K562 (cell line): ENCODE measurements at regions not wholly inside any gene's neighbourhood (a gene's known extent, or its start where the extent isn't known, plus 50 kb on each side); places are given as distances from the start of the nearest gene placed in this dataset.

Source experiments
- ATAC-seq: fragments of 200-7000 bp; cut with Tn5 transposase; 3 replicates; pipeline ENCODE4 v1.9.1; 2020; ENCODE audit warnings: moderate library complexity
- BruUV-seq: library from RNA; stranded (reverse); fragments of 400-500 nt; replicated peaks from 2 replicates; lab custom pipeline; 2021; lab: Mats Ljungman, UMichigan
- CTCF ChIA-PET: fragments of 300-600 bp; formaldehyde crosslinking; extraction: SDS; loops from one replicate; lab custom pipeline; 2021; ENCODE audit warnings: low intra/inter-chr PET ratio; lab: Yijun Ruan, JAX
- POLR2A ChIA-PET: fragments of 300-600, 350-650 bp; sonication (Branson Sonifier 250); formaldehyde crosslinking; extraction: SDS; loops from one replicate; lab custom pipeline; 2021; ENCODE audit warnings: antibody characterized with exemption, inconsistent platforms; lab: Yijun Ruan, JAX
- DNase-seq, 4 experiments: peaks; one replicate each; pipeline versions ENCODE4 v3.0.0 to v3.0.0-alpha.2; 2011 to 2018; ENCODE audit warnings: low spot score in 3 of 4, mixed read lengths in 3 of 4; ENCODE audit errors: extremely low read depth in 1 of 4
- FAIRE-seq: peaks from 2 replicates; lab custom pipeline; 2011; peaks lifted over from hg19 to GRCh38; lab: Jason Lieb, UNC
- H2AFZ ChIP-seq: 2 replicates; pipeline ENCODE4 v1.6.0; 2011; ENCODE audit warnings: low read depth, low read length, control low read depth, inconsistent platforms
- H3K27ac ChIP-seq: fragments of 200-600 bp; 3 replicates; pipeline ENCODE4 v1.8.0; 2011; ENCODE audit warnings: low read depth, mild to moderate bottlenecking, control low read depth, inconsistent platforms, low read length, moderate library complexity, mixed read lengths; ENCODE audit errors: extremely low read depth
- H3K27me3 ChIP-seq, 2 experiments: fragments of 300-600 bp in 1 of 2; 2 replicates in 1 of 2; 3 replicates in 1 of 2; pipeline versions ENCODE4 v1.6.0 to v1.8.0; 2011; ENCODE audit warnings: inconsistent platforms in 2 of 2, low read length in 2 of 2, mild to moderate bottlenecking in 1 of 2, mixed read lengths in 1 of 2, moderate library complexity in 1 of 2; ENCODE audit not compliant: control insufficient read depth in 2 of 2, insufficient read depth in 2 of 2
- H3K36me3 ChIP-seq: fragments of 300-600 bp; 3 replicates; pipeline ENCODE4 v1.8.0; 2011; ENCODE audit warnings: mild to moderate bottlenecking, low read length, inconsistent platforms; ENCODE audit not compliant: control insufficient read depth, insufficient read depth
- H3K4me1 ChIP-seq, 2 experiments: fragments of 200-600 bp in 1 of 2; replicated peaks in 1 of 2; 2 replicates in 1 of 2; 3 replicates in 1 of 2; pipeline versions ENCODE4 v1.5.1 to v1.8.0; 2011; ENCODE audit warnings: inconsistent platforms in 2 of 2, low read length in 2 of 2, mild to moderate bottlenecking in 1 of 2, mixed read lengths in 1 of 2, moderate library complexity in 1 of 2; ENCODE audit not compliant: control insufficient read depth in 2 of 2, insufficient read depth in 2 of 2
- H3K4me2 ChIP-seq: 2 replicates; pipeline ENCODE4 v1.6.1; 2011; ENCODE audit warnings: low read length, control low read depth, inconsistent platforms, mixed read lengths; ENCODE audit not compliant: insufficient read depth
- H3K4me3 ChIP-seq: fragments of 200-600 bp; sonication (generic), shearing (Covaris generic); 2 replicates; pipeline ENCODE4 v1.5.1; 2016; ENCODE audit warnings: control low read depth, inconsistent platforms
- H3K79me2 ChIP-seq: fragments of 200-600 bp; 3 replicates; pipeline ENCODE4 v1.8.0; 2011; ENCODE audit warnings: low read length, inconsistent platforms; ENCODE audit not compliant: control insufficient read depth, insufficient read depth
- H3K9ac ChIP-seq, 2 experiments: 2 replicates each; pipeline versions ENCODE4 v1.6.0 to v1.6.1; 2011; ENCODE audit warnings: low read depth in 2 of 2, low read length in 2 of 2, control low read depth in 1 of 2, inconsistent platforms in 1 of 2, mild to moderate bottlenecking in 1 of 2, mixed read lengths in 1 of 2; ENCODE audit not compliant: insufficient read depth in 1 of 2
- H3K9me1 ChIP-seq: one replicate; pipeline ENCODE4 v1.6.0; 2011; ENCODE audit warnings: inconsistent platforms, mild to moderate bottlenecking, low read length, moderate library complexity; ENCODE audit not compliant: control insufficient read depth, insufficient read depth
- H3K9me3 ChIP-seq: replicated peaks from 2 replicates; pipeline ENCODE4 v1.5.1; 2011; ENCODE audit warnings: low read depth, low read length, inconsistent platforms; ENCODE audit not compliant: control insufficient read depth, insufficient read depth
- H4K20me1 ChIP-seq: replicated peaks from 2 replicates; pipeline ENCODE4 v1.6.1; 2011; ENCODE audit warnings: low read length, inconsistent platforms, mixed read lengths; ENCODE audit not compliant: control insufficient read depth, insufficient read depth
- MEF2D ChIP-seq: conservative IDR thresholded peaks from 2 replicates; pipeline ENCODE4 v1.6.1; 2016; ENCODE audit warnings: low read depth, missing genetic modification characterization, missing compliant biosample characterization
- NFIC ChIP-seq: fragments of 450-650 bp; IDR thresholded peaks from 2 replicates; pipeline ENCODE4 v1.6.1; 2017; ENCODE audit warnings: mild to moderate bottlenecking, inconsistent platforms
- NR3C1 ChIP-seq: sonication (generic); formaldehyde crosslinking; IDR thresholded peaks from 2 replicates; pipeline ENCODE4 v1.8.1; 2022; ENCODE audit warnings: missing genetic modification reagents
- ZNF121 ChIP-seq: sonication (generic); formaldehyde crosslinking; conservative IDR thresholded peaks from 2 replicates; pipeline ENCODE4 v1.8.0; 2022; ENCODE audit warnings: missing genetic modification reagents
- ZNF146 ChIP-seq: IDR thresholded peaks from one replicate; pipeline ENCODE4 v1.6.1; 2018; ENCODE audit warnings: missing compliant biosample characterization; ENCODE audit not compliant: unreplicated experiment
- ZNF282 ChIP-seq: sonication (generic); formaldehyde crosslinking; IDR thresholded peaks from 2 replicates; pipeline ENCODE4 v1.8.1; 2023; ENCODE audit warnings: missing genetic modification reagents
- WGBS: fragments of 100-300 bp; shearing (Covaris generic); methylation state at CpG from one replicate; pipeline ENCODE4 v1.1.6; 2016; ENCODE audit warnings: low coverage, mixed read lengths; ENCODE audit not compliant: insufficient coverage; ENCODE audit errors: missing lambda C conversion rate; 5-methylcytosine and 5-hydroxymethylcytosine counted together
- in situ Hi-C: fragments of 300-500 bp; cut with MboI; formaldehyde crosslinking; loops from 4 replicates; pipeline ENCODE4 v1.15.0; 2018; ENCODE audit warnings: inconsistent platforms, mixed read lengths
- intact Hi-C: fragments of 100-400 bp; cut with micrococcal nuclease; formaldehyde crosslinking; loops from 2 replicates; pipeline ENCODE4 v1.14.2; 2022
- TF ChIP-seq, protein P1 (sequence below): fragments of 200-400 bp; formaldehyde crosslinking; IDR thresholded peaks from 2 replicates; pipeline ENCODE4 v1.6.1; 2017; ENCODE audit warnings: mild to moderate bottlenecking, low read depth, low read length, moderate library complexity

DNA sequence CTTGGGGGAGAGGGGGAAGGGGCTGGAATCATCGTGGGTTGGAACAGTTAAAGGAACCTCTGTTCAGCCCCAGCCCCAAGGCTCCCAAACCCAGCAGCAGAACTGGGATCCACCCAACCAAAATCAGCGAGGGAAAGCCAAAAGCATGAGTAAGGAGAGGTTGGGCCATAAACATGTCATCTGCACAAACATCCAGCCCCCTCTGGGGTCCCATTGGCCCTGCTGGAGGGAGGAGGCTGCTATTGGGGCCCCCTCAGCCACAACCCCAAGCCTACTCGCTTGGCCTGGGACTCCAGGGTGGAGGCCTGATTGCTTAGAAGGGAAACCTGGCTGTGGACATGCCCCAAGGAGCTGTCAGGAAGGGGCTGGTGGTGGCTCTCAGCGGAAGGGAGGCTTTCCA, 154.9 kb downstream of the FGF18 start (continued):
- TF ChIP-seq NR3C1 (CRISPR knock-in tag), result no peak
- TF ChIP-seq ZNF121 (CRISPR knock-in tag), result no peak
- TF ChIP-seq ZNF146, result no peak

- ChIA-PET POLR2A (no interaction called here), CTCF (no interaction called here)
- Histone ChIP-seq H4K20me1 (no peaks in the 10 kb centered on the region), H3K4me2 (no peak overlapping the region), H2AFZ (no peak overlapping the region), H3K36me3 (no peaks in the 10 kb centered on the region), H3K27me3 (peaks cover 10 to 59% of the 10 kb centered on the region in 2 experiments; a peak in 3 of 5 replicates), H3K79me2 (no peaks in the 10 kb centered on the region), H3K4me1 (no peaks in the 10 kb centered on the region), H3K9ac (no peak overlapping the region), H3K27ac (no peak overlapping the region), H3K4me3 (no peak overlapping the region), H3K9me1 (no peaks in the 10 kb centered on the region), H3K9me3 (no peaks in the 10 kb centered on the region)
- intact Hi-C loops, result no loop called here
- DNase-seq (no peak), FAIRE-seq (no peak), ATAC-seq (no peak)
- TF ChIP-seq NFIC (no peak), MEF2D (tag) (no peak), ZNF282 (no peak)
- TF ChIP-seq, protein P1, sequence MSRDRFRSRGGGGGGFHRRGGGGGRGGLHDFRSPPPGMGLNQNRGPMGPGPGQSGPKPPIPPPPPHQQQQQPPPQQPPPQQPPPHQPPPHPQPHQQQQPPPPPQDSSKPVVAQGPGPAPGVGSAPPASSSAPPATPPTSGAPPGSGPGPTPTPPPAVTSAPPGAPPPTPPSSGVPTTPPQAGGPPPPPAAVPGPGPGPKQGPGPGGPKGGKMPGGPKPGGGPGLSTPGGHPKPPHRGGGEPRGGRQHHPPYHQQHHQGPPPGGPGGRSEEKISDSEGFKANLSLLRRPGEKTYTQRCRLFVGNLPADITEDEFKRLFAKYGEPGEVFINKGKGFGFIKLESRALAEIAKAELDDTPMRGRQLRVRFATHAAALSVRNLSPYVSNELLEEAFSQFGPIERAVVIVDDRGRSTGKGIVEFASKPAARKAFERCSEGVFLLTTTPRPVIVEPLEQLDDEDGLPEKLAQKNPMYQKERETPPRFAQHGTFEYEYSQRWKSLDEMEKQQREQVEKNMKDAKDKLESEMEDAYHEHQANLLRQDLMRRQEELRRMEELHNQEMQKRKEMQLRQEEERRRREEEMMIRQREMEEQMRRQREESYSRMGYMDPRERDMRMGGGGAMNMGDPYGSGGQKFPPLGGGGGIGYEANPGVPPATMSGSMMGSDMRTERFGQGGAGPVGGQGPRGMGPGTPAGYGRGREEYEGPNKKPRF, result no peak
- 5% methylated on average over 3 of the region's 3 CpGs for WGBS
- in situ Hi-C loops, result no loop called here
- BruUV-seq, result no TSS peak
These were observed 155.9 kb downstream of the FGF18 start for GRCh38 chr5:171575386-171575785.
